K562 (cell line): ENCODE measurements at regions not wholly inside any gene's neighbourhood (a gene's known extent, or its start where the extent isn't known, plus 50 kb on each side); places are given as distances from the start of the nearest gene placed in this dataset.

Experiments
- ATAC-seq: fragments of 200-7000 bp; cut with Tn5 transposase; 3 replicates; pipeline ENCODE4 v1.9.1; 2020; ENCODE audit warnings: moderate library complexity
- BruUV-seq: library from RNA; stranded (reverse); fragments of 400-500 nt; replicated peaks from 2 replicates; lab custom pipeline; 2021; lab: Mats Ljungman, UMichigan
- CTCF ChIA-PET: fragments of 300-600 bp; formaldehyde crosslinking; extraction: SDS; loops from one replicate; lab custom pipeline; 2021; ENCODE audit warnings: low intra/inter-chr PET ratio; lab: Yijun Ruan, JAX
- POLR2A ChIA-PET: fragments of 300-600, 350-650 bp; sonication (Branson Sonifier 250); formaldehyde crosslinking; extraction: SDS; loops from one replicate; lab custom pipeline; 2021; ENCODE audit warnings: antibody characterized with exemption, inconsistent platforms; lab: Yijun Ruan, JAX
- DNase-seq, 4 experiments: peaks; one replicate each; pipeline versions ENCODE4 v3.0.0 to v3.0.0-alpha.2; 2011 to 2018; ENCODE audit warnings: low spot score in 3 of 4, mixed read lengths in 3 of 4; ENCODE audit errors: extremely low read depth in 1 of 4
- FAIRE-seq: peaks from 2 replicates; lab custom pipeline; 2011; peaks lifted over from hg19 to GRCh38; lab: Jason Lieb, UNC
- H2AFZ ChIP-seq: 2 replicates; pipeline ENCODE4 v1.6.0; 2011; ENCODE audit warnings: low read depth, low read length, control low read depth, inconsistent platforms
- H3K27ac ChIP-seq: fragments of 200-600 bp; 3 replicates; pipeline ENCODE4 v1.8.0; 2011; ENCODE audit warnings: low read depth, mild to moderate bottlenecking, control low read depth, inconsistent platforms, low read length, moderate library complexity, mixed read lengths; ENCODE audit errors: extremely low read depth
- H3K27me3 ChIP-seq, 2 experiments: fragments of 300-600 bp in 1 of 2; 2 replicates in 1 of 2; 3 replicates in 1 of 2; pipeline versions ENCODE4 v1.6.0 to v1.8.0; 2011; ENCODE audit warnings: inconsistent platforms in 2 of 2, low read length in 2 of 2, mild to moderate bottlenecking in 1 of 2, mixed read lengths in 1 of 2, moderate library complexity in 1 of 2; ENCODE audit not compliant: control insufficient read depth in 2 of 2, insufficient read depth in 2 of 2
- H3K36me3 ChIP-seq: fragments of 300-600 bp; 3 replicates; pipeline ENCODE4 v1.8.0; 2011; ENCODE audit warnings: mild to moderate bottlenecking, low read length, inconsistent platforms; ENCODE audit not compliant: control insufficient read depth, insufficient read depth
- H3K4me1 ChIP-seq, 2 experiments: fragments of 200-600 bp in 1 of 2; replicated peaks in 1 of 2; 2 replicates in 1 of 2; 3 replicates in 1 of 2; pipeline versions ENCODE4 v1.5.1 to v1.8.0; 2011; ENCODE audit warnings: inconsistent platforms in 2 of 2, low read length in 2 of 2, mild to moderate bottlenecking in 1 of 2, mixed read lengths in 1 of 2, moderate library complexity in 1 of 2; ENCODE audit not compliant: control insufficient read depth in 2 of 2, insufficient read depth in 2 of 2
- H3K4me2 ChIP-seq: 2 replicates; pipeline ENCODE4 v1.6.1; 2011; ENCODE audit warnings: low read length, control low read depth, inconsistent platforms, mixed read lengths; ENCODE audit not compliant: insufficient read depth
- H3K4me3 ChIP-seq: fragments of 200-600 bp; sonication (generic), shearing (Covaris generic); 2 replicates; pipeline ENCODE4 v1.5.1; 2016; ENCODE audit warnings: control low read depth, inconsistent platforms
- H3K79me2 ChIP-seq: fragments of 200-600 bp; 3 replicates; pipeline ENCODE4 v1.8.0; 2011; ENCODE audit warnings: low read length, inconsistent platforms; ENCODE audit not compliant: control insufficient read depth, insufficient read depth
- H3K9ac ChIP-seq, 2 experiments: 2 replicates each; pipeline versions ENCODE4 v1.6.0 to v1.6.1; 2011; ENCODE audit warnings: low read depth in 2 of 2, low read length in 2 of 2, control low read depth in 1 of 2, inconsistent platforms in 1 of 2, mild to moderate bottlenecking in 1 of 2, mixed read lengths in 1 of 2; ENCODE audit not compliant: insufficient read depth in 1 of 2
- H3K9me1 ChIP-seq: one replicate; pipeline ENCODE4 v1.6.0; 2011; ENCODE audit warnings: inconsistent platforms, mild to moderate bottlenecking, low read length, moderate library complexity; ENCODE audit not compliant: control insufficient read depth, insufficient read depth
- H3K9me3 ChIP-seq: replicated peaks from 2 replicates; pipeline ENCODE4 v1.5.1; 2011; ENCODE audit warnings: low read depth, low read length, inconsistent platforms; ENCODE audit not compliant: control insufficient read depth, insufficient read depth
- H4K20me1 ChIP-seq: replicated peaks from 2 replicates; pipeline ENCODE4 v1.6.1; 2011; ENCODE audit warnings: low read length, inconsistent platforms, mixed read lengths; ENCODE audit not compliant: control insufficient read depth, insufficient read depth
- CREB3 ChIP-seq: fragments of 450-650 bp; conservative IDR thresholded peaks from 2 replicates; pipeline ENCODE4 v1.6.1; 2016; ENCODE audit warnings: missing genetic modification characterization, low read depth, mild to moderate bottlenecking, missing compliant biosample characterization, moderate library complexity
- DMBX1 ChIP-seq: fragments of 250-450 bp; sonication (Bioruptor Pico); IDR thresholded peaks from 2 replicates; pipeline ENCODE4 v1.8.0; 2022; ENCODE audit warnings: inconsistent platforms, mild to moderate bottlenecking, moderate library complexity, borderline replicate concordance
- KLF6 ChIP-seq: fragments of 250-450 bp; sonication (Bioruptor Pico); IDR thresholded peaks from 2 replicates; pipeline ENCODE4 v1.4.0; 2020; ENCODE audit warnings: mild to moderate bottlenecking, moderate library complexity, borderline replicate concordance
- NFIX ChIP-seq: fragments of 250-450 bp; sonication (Bioruptor Pico); IDR thresholded peaks from 2 replicates; pipeline ENCODE4 v1.4.0; 2020; ENCODE audit warnings: low read depth, mild to moderate bottlenecking, moderate library complexity
- POLR3A ChIP-seq: IDR thresholded peaks from 2 replicates; pipeline ENCODE4 v1.6.1; 2011; ENCODE audit warnings: borderline replicate concordance, mild to moderate bottlenecking, moderate library complexity; ENCODE audit not compliant: insufficient read length, insufficient read depth; ENCODE audit errors: extremely low read depth
- RBM15 ChIP-seq: fragments of 200-400 bp; formaldehyde crosslinking; IDR thresholded peaks from 2 replicates; pipeline ENCODE4 v1.6.1; 2018; ENCODE audit warnings: mild to moderate bottlenecking, low read length, moderate library complexity; ENCODE audit not compliant: insufficient read depth
- RBM39 ChIP-seq: fragments of 200-400 bp; formaldehyde crosslinking; optimal IDR thresholded peaks from 2 replicates; pipeline ENCODE3; 2018; ENCODE audit warnings: low read depth, low read length
- RFX1 ChIP-seq: fragments of 450-650 bp; IDR thresholded peaks from 2 replicates; pipeline ENCODE4 v1.6.1; 2016; ENCODE audit warnings: mild to moderate bottlenecking, moderate library complexity
- SNRNP70 ChIP-seq: fragments of 200-400 bp; formaldehyde crosslinking; optimal IDR thresholded peaks from 2 replicates; pipeline ENCODE3; 2017; ENCODE audit warnings: low read depth, low read length
- USF2 ChIP-seq: sonication (generic); formaldehyde crosslinking; IDR thresholded peaks from 2 replicates; pipeline ENCODE4 v1.5.0; 2020; ENCODE audit warnings: missing genetic modification reagents
- ZZZ3 ChIP-seq: fragments of 450-650 bp; IDR thresholded peaks from 2 replicates; pipeline ENCODE4 v1.6.1; 2016; ENCODE audit warnings: antibody characterized with exemption, mild to moderate bottlenecking, moderate library complexity
- WGBS: fragments of 100-300 bp; shearing (Covaris generic); methylation state at CpG from one replicate; pipeline ENCODE4 v1.1.6; 2016; ENCODE audit warnings: low coverage, mixed read lengths; ENCODE audit not compliant: insufficient coverage; ENCODE audit errors: missing lambda C conversion rate; 5-methylcytosine and 5-hydroxymethylcytosine counted together
- in situ Hi-C: fragments of 300-500 bp; cut with MboI; formaldehyde crosslinking; loops from 4 replicates; pipeline ENCODE4 v1.15.0; 2018; ENCODE audit warnings: inconsistent platforms, mixed read lengths
- intact Hi-C: fragments of 100-400 bp; cut with micrococcal nuclease; formaldehyde crosslinking; loops from 2 replicates; pipeline ENCODE4 v1.14.2; 2022

- no peak for TF ChIP-seq SNRNP70
These were observed 1325.2 kb upstream of the PRR20A start (continued) for GRCh38 chr13:55815458-55816033.

GRCh38 chr13:55816976-55817601 is 1323.6 kb upstream of the PRR20A start:
- no peaks in the 10 kb centered on the region for H3K9me3 ChIP-seq
- 0% methylated on average over 1 of the region's 1 CpG for WGBS
- no peak overlapping the region for H3K9ac ChIP-seq
- DNase-seq: no peak
- no peaks in the 10 kb centered on the region for H3K4me1 ChIP-seq
- H3K79me2 ChIP-seq: no peaks in the 10 kb centered on the region
- POLR2A ChIA-PET: no interaction called here
- H3K9me1 ChIP-seq: no peaks in the 10 kb centered on the region
- no peak overlapping the region for H2AFZ ChIP-seq
- CTCF ChIA-PET: no interaction called here
- no peaks in the 10 kb centered on the region for H4K20me1 ChIP-seq
- no peak overlapping the region for H3K4me3 ChIP-seq
- no TSS peak for BruUV-seq
- in situ Hi-C loops: no loop called here
- intact Hi-C loops: no loop called here
- no peak for FAIRE-seq
- H3K4me2 ChIP-seq: no peak overlapping the region
- no peak for TF ChIP-seq RFX1
- TF ChIP-seq ZZZ3: no peak
- TF ChIP-seq USF2 (CRISPR knock-in tag): no peak
- TF ChIP-seq KLF6: no peak
- TF ChIP-seq NFIX (CRISPR knock-in tag): no peak
- no peak for TF ChIP-seq DMBX1 (CRISPR knock-in tag)
- no peak for TF ChIP-seq CREB3
- TF ChIP-seq RBM15: no peak
- no peak for TF ChIP-seq RBM39
- TF ChIP-seq POLR3A: no peak
- no peak for ATAC-seq
- no peak overlapping the region for H3K27ac ChIP-seq
- no peaks in the 10 kb centered on the region for H3K36me3 ChIP-seq
- H3K27me3 ChIP-seq: no peaks in the 10 kb centered on the region
